PC-9 (cell line): ENCODE measurements at regions not wholly inside any gene's neighbourhood (a gene's known extent, or its start where the extent isn't known, plus 50 kb on each side); places are given as distances from the start of the nearest gene placed in this dataset.
A peak's percentile ranks its signal among the peaks of the same experiment; 100 is the strongest.
"Not testable (repeated sequence)": the region's sequence is repeated elsewhere in the genome, so short reads cannot be mapped to it uniquely, and the experiment has no call there.

Experiments used
- BruUV-seq: library from RNA; stranded (reverse); fragments of 400-500 nt; replicated peaks from 2 replicates; lab custom pipeline; 2021; lab: Mats Ljungman, UMichigan
- CTCF ChIA-PET: fragments of 300-600 bp; sonication (Branson Sonifier 250); formaldehyde crosslinking; loops from one replicate; lab custom pipeline; 2022; ENCODE audit warnings: antibody characterized with exemption; lab: Charles Lee
- POLR2A ChIA-PET: fragments of 300-600 bp; sonication (Branson Sonifier 250); formaldehyde crosslinking; loops from one replicate; lab custom pipeline; 2022; ENCODE audit warnings: antibody characterized with exemption; ENCODE audit not compliant: unreplicated experiment; lab: Charles Lee
- DNase-seq, 2 experiments: peaks; one replicate each; pipeline versions ENCODE4 v3.0.0 to v3.0.0-alpha.2; 2015 to 2022; ENCODE audit warnings: mixed read lengths in 1 of 2
- H2AFZ ChIP-seq: fragments of 200-600 bp; sonication (generic); 2 replicates; pipeline ENCODE4 v1.8.1; 2017; ENCODE audit warnings: antibody characterized with exemption
- H3F3A ChIP-seq: fragments of 200-600 bp; sonication (generic); 2 replicates; pipeline ENCODE4 v1.8.1; 2017; ENCODE audit warnings: antibody characterized with exemption, mild to moderate bottlenecking, low read depth; ENCODE audit not compliant: insufficient read depth
- H3K27ac ChIP-seq: fragments of 200-600 bp; sonication (generic); 2 replicates; pipeline ENCODE4 v1.6.1; 2016; ENCODE audit warnings: mixed run types
- H3K27me3 ChIP-seq: fragments of 200-600 bp; sonication (generic); 2 replicates; pipeline ENCODE4 v1.6.1; 2016; ENCODE audit warnings: low read depth, mixed run types; ENCODE audit not compliant: insufficient read depth
- H3K36me3 ChIP-seq: fragments of 200-600 bp; sonication (generic); 2 replicates; pipeline ENCODE4 v1.6.1; 2016; ENCODE audit warnings: low read depth, mixed run types
- H3K4me1 ChIP-seq: fragments of 200-600 bp; sonication (generic); replicated peaks from 2 replicates; pipeline ENCODE4 v1.6.1; 2016; ENCODE audit warnings: mixed run types; ENCODE audit not compliant: insufficient read depth
- H3K4me2 ChIP-seq: fragments of 200-600 bp; sonication (generic); 2 replicates; pipeline ENCODE4 v1.6.1; 2017; ENCODE audit warnings: mixed run types
- H3K4me3 ChIP-seq: fragments of 200-600 bp; sonication (generic); 2 replicates; pipeline ENCODE4 v1.6.1; 2016; ENCODE audit warnings: mixed run types
- H3K79me2 ChIP-seq: fragments of 200-600 bp; sonication (generic); 2 replicates; pipeline ENCODE4 v1.6.1; 2017; ENCODE audit warnings: low read depth, mixed run types
- H3K9me2 ChIP-seq: fragments of 200-600 bp; sonication (generic); 2 replicates; pipeline ENCODE4 v1.8.1; 2017; ENCODE audit warnings: mild to moderate bottlenecking; ENCODE audit not compliant: insufficient read depth
- H3K9me3 ChIP-seq: fragments of 200-600 bp; sonication (generic); 2 replicates; pipeline ENCODE4 v1.8.1; 2016; ENCODE audit warnings: low read depth; ENCODE audit not compliant: insufficient read depth
- H4K20me1 ChIP-seq: fragments of 200-600 bp; sonication (generic); 2 replicates; pipeline ENCODE4 v1.8.1; 2017; ENCODE audit not compliant: insufficient read depth
- EZH2 ChIP-seq: fragments of 200-600 bp; sonication (generic); IDR thresholded peaks from 2 replicates; pipeline ENCODE4 v1.8.0; 2017; ENCODE audit warnings: antibody characterized with exemption, low read depth
- intact Hi-C: fragments of 100-400 bp; cut with micrococcal nuclease; formaldehyde crosslinking; loops from one replicate; pipeline ENCODE4 v1.10.0; 2022; ENCODE audit not compliant: unreplicated experiment
- TF ChIP-seq, protein P1 (sequence below): fragments of 200-600 bp; sonication (generic); conservative IDR thresholded peaks from 2 replicates; pipeline ENCODE4 v1.6.1; 2017; ENCODE audit warnings: mixed run types, antibody characterized with exemption, mild to moderate bottlenecking, moderate library complexity

DNA sequence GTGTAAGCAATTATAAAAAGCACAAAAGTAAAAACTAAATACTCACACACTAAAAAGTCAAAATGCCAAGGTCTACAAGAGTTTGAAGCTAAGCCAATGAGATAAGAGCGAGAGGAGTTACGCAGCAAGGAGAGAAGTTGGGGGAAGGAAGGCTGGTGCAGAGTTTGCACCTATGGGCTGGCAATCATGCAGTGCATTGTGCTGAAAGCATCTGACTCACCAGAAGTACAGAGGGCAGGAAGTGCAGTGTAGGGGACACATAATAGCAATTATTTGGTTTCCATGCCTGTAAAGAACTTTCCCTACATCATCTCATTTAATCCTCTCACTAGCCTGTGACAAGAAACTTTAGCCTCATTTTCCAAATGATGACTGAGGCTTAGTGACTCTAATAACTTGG lies 142.7 kb upstream of the KYNU start:
- no TSS peak for BruUV-seq
- no peak overlapping the region for H3K4me2 ChIP-seq
- no peaks in the 10 kb centered on the region for H3K4me1 ChIP-seq
- no peaks in the 10 kb centered on the region for H4K20me1 ChIP-seq
- H3K36me3 ChIP-seq: no peaks in the 10 kb centered on the region
- no peaks in the 10 kb centered on the region for H3F3A ChIP-seq
- H3K9me2 ChIP-seq: no peaks in the 10 kb centered on the region
- CTCF ChIA-PET: interaction anchor here (0.6 kb wide), 1 partner anchor 45 kb away, joined by 7 read pairs; no protein-coding TSS in a partner anchor
- no peaks in the 10 kb centered on the region for H3K79me2 ChIP-seq
- TF ChIP-seq, protein P1, sequence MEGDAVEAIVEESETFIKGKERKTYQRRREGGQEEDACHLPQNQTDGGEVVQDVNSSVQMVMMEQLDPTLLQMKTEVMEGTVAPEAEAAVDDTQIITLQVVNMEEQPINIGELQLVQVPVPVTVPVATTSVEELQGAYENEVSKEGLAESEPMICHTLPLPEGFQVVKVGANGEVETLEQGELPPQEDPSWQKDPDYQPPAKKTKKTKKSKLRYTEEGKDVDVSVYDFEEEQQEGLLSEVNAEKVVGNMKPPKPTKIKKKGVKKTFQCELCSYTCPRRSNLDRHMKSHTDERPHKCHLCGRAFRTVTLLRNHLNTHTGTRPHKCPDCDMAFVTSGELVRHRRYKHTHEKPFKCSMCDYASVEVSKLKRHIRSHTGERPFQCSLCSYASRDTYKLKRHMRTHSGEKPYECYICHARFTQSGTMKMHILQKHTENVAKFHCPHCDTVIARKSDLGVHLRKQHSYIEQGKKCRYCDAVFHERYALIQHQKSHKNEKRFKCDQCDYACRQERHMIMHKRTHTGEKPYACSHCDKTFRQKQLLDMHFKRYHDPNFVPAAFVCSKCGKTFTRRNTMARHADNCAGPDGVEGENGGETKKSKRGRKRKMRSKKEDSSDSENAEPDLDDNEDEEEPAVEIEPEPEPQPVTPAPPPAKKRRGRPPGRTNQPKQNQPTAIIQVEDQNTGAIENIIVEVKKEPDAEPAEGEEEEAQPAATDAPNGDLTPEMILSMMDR: no peak
- TF ChIP-seq EZH2: no peak
- H3K27ac ChIP-seq: no peak overlapping the region
- POLR2A ChIA-PET: no interaction called here
- no peak for DNase-seq
- no peak overlapping the region for H3K4me3 ChIP-seq
- no peaks in the 10 kb centered on the region for H3K27me3 ChIP-seq
- H2AFZ ChIP-seq: no peak overlapping the region
- peaks cover 5% of the 10 kb centered on the region; the same call in 1 of the 2 replicates for H3K9me3 ChIP-seq
- intact Hi-C loops: no loop called here

DNA sequence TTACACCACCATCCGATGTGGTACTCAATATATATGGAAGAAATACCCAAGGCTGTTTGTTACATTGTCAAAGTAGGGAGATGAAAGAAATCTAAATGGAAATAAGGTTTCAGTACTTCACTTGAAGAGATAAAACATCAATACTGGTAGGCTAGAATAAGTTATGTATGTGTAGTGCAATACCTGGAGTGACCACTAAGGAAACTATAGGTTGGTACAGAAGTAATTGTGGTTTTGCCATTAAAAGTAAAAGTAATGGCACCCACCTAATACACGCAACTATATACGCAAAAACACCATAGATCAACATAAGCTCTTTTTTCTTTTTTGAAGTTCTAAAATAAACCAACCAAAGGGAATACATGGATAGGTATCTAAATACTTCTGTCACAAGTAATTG lies 143.2 kb upstream of the KYNU start:
- Histone ChIP-seq H3K27me3 (no peaks in the 10 kb centered on the region), H4K20me1 (no peaks in the 10 kb centered on the region), H3K9me2 (no peaks in the 10 kb centered on the region), H3K27ac (no peak overlapping the region), H2AFZ (no peak overlapping the region), H3K9me3 (peaks cover 5% of the 10 kb centered on the region; the same call in 1 of the 2 replicates), H3K79me2 (no peaks in the 10 kb centered on the region), H3K4me2 (no peak overlapping the region), H3K4me1 (no peaks in the 10 kb centered on the region), H3K36me3 (no peaks in the 10 kb centered on the region), H3K4me3 (no peak overlapping the region), H3F3A (no peaks in the 10 kb centered on the region)
- no TSS peak for BruUV-seq
- ChIA-PET POLR2A (no interaction called here), CTCF (interaction anchor here (0.6 kb wide), 1 partner anchor 46 kb away, joined by 7 read pairs; no protein-coding TSS in a partner anchor)
- no peak for DNase-seq
- intact Hi-C loops: no loop called here
- TF ChIP-seq EZH2: no peak
- TF ChIP-seq, protein P1: peak; percentile 49

DNA sequence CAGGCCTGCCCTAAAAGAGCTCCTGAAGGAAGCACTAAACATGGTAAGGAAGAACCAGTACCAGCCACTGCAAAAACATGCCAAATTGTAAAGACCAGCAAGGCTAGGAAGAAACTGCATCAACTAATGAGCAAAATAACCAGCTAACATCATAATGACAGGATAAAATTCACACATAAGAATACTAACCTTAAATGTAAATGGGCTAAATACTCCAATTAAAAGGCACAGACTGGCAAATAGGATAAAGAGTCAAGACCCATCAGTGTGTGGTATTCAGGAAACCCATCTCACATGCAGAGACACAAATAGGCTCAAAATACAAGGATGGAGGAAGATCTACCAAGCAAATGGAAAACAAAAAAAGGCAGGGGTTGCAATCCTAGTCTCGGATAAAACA lies 147.7 kb upstream of the KYNU start:
- CTCF ChIA-PET, POLR2A ChIA-PET, H3K9me2 ChIP-seq, H3K36me3 ChIP-seq, H4K20me1 ChIP-seq, H2AFZ ChIP-seq, H3F3A ChIP-seq, DNase-seq, intact Hi-C loops, H3K4me1 ChIP-seq, H3K79me2 ChIP-seq, H3K4me2 ChIP-seq, H3K4me3 ChIP-seq, H3K27me3 ChIP-seq, H3K27ac ChIP-seq, H3K9me3 ChIP-seq, BruUV-seq: not testable (repeated sequence)

DNA sequence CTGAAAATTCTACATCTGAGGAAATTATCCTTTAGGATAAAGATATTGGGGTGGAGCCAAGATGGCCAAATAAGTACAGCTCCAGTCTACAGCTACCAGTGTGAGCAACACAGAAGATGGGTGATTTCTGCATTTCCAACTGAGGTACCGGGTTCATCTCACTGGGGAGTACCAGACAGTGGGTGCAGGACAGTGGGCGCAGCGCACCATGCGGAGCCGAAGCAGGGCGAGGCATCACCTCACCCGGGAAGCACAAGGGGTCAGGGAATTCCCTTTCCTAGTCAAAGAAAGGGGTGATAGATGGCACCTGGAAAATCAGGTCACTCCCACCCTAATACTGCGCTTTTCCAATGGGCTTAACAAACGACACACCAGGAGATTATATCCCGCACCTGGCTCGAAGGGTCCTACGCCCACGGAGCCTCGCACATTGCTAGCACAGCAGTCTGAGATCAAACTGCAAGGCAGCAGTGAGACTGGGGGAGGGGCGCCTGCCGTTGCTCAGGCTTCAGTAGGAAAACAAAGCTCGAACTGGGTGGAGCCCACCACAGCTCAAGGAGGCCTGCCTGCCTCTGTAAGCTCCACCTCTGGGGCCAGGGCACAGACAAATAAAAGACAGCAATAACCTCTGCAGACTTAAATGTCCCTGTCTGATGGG lies 149.5 kb upstream of the KYNU start:
- DNase-seq, H3K36me3 ChIP-seq, H2AFZ ChIP-seq, H4K20me1 ChIP-seq, H3K79me2 ChIP-seq, H3K4me3 ChIP-seq, H3K27ac ChIP-seq, BruUV-seq, H3K9me3 ChIP-seq, H3F3A ChIP-seq, H3K4me1 ChIP-seq, POLR2A ChIA-PET, H3K4me2 ChIP-seq, CTCF ChIA-PET, intact Hi-C loops, H3K9me2 ChIP-seq, H3K27me3 ChIP-seq: not testable (repeated sequence)
